ENCODE measurements at regions not wholly inside any gene's neighbourhood (a gene's known extent, or its start where the extent isn't known, plus 50 kb on each side); places are given as distances from the start of the nearest gene placed in this dataset.

- TF ChIP-seq, protein P1, sequence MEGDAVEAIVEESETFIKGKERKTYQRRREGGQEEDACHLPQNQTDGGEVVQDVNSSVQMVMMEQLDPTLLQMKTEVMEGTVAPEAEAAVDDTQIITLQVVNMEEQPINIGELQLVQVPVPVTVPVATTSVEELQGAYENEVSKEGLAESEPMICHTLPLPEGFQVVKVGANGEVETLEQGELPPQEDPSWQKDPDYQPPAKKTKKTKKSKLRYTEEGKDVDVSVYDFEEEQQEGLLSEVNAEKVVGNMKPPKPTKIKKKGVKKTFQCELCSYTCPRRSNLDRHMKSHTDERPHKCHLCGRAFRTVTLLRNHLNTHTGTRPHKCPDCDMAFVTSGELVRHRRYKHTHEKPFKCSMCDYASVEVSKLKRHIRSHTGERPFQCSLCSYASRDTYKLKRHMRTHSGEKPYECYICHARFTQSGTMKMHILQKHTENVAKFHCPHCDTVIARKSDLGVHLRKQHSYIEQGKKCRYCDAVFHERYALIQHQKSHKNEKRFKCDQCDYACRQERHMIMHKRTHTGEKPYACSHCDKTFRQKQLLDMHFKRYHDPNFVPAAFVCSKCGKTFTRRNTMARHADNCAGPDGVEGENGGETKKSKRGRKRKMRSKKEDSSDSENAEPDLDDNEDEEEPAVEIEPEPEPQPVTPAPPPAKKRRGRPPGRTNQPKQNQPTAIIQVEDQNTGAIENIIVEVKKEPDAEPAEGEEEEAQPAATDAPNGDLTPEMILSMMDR (IDR thresholded peaks at IDR 0.05) = no peak
- TF ChIP-seq EZH2 (IDR thresholded peaks at IDR 0.05) (no peak), EZH2phosphoT487 (IDR thresholded peaks at IDR 0.05) (no peak)
Measured at GRCh38 chr5:171700318-171700912, 85.2 kb upstream of the SMIM23 start.

Data from neural progenitor cell (in vitro differentiated cells).